HG03196 (cell line): ENCODE measurements at regions not wholly inside any gene's neighbourhood (a gene's known extent, or its start where the extent isn't known, plus 50 kb on each side); places are given as distances from the start of the nearest gene placed in this dataset.
A peak's percentile ranks its signal among the peaks of the same experiment; 100 is the strongest.
"Not testable (repeated sequence)": the region's sequence is repeated elsewhere in the genome, so short reads cannot be mapped to it uniquely, and the experiment has no call there.

ENCODE experiments used
- ATAC-seq: cut with Tn5 transposase; IDR thresholded peaks from one replicate; pipeline ENCODE4 v1.9.1; 2021; ENCODE audit not compliant: unreplicated experiment

- ATAC-seq: not testable (repeated sequence)
Measured at GRCh38 chr12:13518034-13518433, 321.5 kb downstream of the EMP1 start.

DNA sequence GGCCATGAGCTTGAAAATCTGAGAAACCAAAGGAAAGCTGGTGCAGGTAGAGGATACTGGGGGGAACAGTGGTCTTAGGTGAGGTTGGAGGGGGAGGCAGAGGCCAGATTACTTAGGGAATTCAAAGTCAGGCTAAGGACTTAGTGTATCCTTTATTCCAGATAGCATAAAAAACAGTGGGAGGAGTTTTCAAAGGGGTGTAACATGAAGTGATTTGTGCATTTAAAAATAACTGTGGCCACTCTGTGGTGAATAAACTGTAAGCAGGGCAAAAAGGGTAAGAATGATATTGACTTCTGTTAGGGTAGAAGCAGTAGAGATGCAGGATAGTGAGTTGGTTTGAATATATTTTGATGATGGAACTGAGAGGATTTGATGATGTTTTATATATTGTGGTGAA is 313.2 kb downstream of the EMP1 start:
- ATAC-seq: no peak

DNA sequence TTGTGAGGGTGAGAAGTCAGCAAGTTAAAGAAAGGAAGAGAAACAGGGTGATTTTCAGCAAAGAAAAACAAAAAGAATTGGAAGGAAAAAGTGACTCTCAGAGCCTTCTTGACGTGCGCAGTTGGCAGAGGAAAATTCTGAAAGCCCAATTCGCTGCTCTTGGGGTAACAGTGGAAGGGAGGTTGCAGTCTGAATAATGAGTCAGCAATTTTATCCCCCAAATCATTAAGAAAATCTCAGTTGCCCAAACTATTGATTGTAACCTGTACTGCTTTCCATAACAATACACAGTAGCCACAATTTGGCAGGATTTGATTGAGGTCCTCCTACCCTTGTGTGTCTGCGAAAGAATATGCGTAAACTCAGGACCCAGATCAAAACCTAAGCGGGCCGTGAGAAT is 309.1 kb downstream of the EMP1 start:
- no peak for ATAC-seq

DNA sequence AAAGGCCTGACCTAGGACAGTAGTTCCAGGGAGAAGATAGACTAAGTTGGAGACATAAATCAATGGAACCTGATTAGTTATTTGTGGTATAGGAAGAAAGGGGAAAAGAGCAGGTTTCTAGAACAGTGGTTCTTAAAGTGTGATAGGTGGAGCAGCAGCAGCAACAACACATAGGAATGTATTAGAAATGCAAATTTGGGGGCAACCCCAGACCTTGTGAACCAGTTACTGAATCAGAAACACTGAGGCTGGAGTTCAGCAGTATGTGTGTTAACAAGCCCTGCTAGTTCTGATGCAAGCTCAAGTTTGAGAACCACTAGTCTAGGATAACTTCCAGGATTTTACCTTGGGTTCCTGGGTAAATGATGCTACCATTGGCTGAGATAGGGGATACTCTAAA is 308.7 kb downstream of the EMP1 start:
- ATAC-seq: no peak

DNA sequence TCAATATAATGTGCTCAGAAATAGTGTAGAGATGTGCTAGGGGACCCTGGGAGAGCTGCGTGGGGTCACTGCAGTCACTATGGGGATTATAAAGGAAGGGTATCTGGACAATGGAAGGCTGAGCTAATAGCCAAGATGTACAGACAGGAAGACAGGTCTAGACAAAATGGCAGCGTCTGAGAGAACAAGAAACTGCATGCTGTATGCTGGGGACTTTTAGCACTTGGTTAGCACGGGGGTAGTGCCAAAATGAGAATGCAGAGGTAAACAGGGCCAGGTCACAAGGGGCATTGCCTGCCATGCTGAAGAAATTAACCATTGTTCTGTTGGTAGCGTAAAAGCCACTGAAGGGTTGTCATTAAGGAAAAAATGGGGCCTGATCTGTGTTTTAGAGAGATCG is 308.2 kb downstream of the EMP1 start:
- ATAC-seq: no peak

- ATAC-seq: no peak
Measured at GRCh38 chr12:13504074-13504473, 307.5 kb downstream of the EMP1 start.

- ATAC-seq: no peak
Measured at GRCh38 chr12:13503094-13503835, 306.7 kb downstream of the EMP1 start.

GRCh38 chr12:13499008-13499407 is 302.5 kb downstream of the EMP1 start:
- ATAC-seq: no peak

GRCh38 chr12:13496111-13496510 is 299.6 kb downstream of the EMP1 start:
- no peak for ATAC-seq

- no peak for ATAC-seq
Measured at GRCh38 chr12:13489246-13489645, 292.7 kb downstream of the EMP1 start.

DNA sequence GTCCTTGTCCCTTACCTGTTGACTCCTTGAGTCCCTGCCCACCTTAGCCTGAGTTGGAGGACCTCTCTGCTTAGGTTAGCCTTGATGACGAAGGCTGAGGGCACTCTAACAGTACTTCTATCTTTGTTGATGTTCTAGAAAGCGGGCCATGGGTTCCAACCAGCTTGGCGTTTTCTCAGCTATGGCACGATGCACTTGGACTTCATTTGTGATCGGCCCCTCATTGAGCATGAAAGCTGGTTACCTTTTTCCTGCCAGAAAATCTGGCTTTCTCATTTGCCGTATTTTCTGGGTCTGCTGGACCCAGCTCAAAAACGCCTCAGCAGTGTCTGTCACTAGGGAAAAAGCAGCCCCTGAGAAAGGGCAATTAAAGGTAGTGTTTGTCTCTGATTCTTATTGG is 290.8 kb downstream of the EMP1 start:
- no peak for ATAC-seq

- no peak for ATAC-seq
Measured at GRCh38 chr12:13486794-13487193, 290.3 kb downstream of the EMP1 start.

- no peak for ATAC-seq
Measured at GRCh38 chr12:13478650-13479181, 282.2 kb downstream of the EMP1 start.

GRCh38 chr12:13474381-13474780 is 277.9 kb downstream of the EMP1 start:
- no peak for ATAC-seq

GRCh38 chr12:13472690-13473089 is 276.2 kb downstream of the EMP1 start:
- peak; percentile 98 for ATAC-seq

DNA sequence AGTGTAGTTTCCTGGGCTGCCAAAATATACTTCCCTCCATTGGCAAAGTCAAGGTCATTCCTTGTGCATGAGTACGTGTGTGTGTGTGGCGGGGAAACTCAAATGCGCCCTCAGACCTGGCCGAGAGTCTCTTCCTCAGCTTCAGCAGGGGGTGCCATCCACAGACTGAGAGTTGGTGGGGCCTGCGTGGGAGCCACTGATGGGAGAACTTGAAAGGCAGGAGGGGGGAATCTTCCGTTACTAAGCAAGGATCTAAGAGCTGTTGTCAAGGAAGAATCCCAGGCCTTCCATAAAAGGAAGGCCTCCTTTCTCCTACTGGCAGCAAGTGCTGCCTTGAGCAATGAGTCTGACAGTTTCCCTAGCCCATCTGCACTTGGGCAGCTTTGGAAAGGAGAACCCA is 274.9 kb downstream of the EMP1 start:
- no peak for ATAC-seq

GRCh38 chr12:13465635-13466034 is 269.1 kb downstream of the EMP1 start:
- ATAC-seq: no peak

DNA sequence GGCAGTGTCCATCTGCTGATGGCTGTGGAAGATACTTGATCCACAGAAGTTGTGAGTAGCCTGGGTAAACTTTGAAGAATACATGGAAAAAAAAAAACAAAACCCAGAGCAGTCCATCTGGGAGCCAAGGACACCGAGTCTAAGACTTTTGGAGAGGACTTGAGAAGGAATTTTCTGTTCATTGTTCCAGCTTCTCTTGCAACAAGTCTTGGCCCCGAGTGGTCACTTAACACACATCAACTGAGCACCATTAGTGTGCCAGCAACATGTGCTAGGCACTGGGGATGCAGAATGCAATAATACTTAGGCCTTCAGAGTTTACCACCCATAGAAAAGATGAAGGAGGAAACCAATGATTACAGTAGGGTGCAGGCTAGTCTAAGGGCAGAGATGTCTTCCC is 266.7 kb downstream of the EMP1 start:
- ATAC-seq: no peak

DNA sequence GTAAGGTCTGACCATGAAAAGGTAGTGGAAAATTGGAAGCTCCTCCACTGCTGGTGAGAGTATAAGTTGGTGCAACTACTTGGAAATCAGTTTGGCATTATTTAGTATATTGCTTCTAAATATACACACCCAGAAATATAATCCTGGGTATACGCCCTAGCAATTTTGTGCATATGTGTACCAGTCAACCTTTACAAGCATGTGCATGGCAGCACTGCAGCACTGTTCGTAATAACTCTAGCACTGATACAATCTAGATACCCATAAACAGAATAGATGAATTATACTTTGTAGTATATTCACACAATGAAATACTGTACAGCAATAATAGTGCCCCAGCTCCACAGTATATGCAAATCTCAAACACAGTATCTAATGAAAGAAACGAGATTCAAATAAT is 265.9 kb downstream of the EMP1 start:
- no peak for ATAC-seq

DNA sequence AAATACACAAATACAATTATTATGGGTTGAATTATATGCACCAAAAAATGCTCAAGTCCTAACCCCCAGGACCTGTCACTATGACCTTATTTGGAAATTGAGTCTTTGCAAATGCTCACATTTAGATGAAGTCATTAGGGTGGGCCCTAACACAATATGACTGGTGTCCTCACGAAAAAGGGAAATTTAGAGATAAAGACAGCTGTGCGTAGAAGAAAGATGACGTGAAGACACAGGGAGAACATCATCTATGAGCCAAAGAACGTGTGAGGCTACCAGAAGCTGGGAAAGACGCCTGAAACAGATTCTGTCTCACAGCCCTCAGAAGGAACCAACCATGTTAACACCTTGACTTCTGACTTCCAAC is 259.2 kb downstream of the EMP1 start:
- no peak for ATAC-seq

DNA sequence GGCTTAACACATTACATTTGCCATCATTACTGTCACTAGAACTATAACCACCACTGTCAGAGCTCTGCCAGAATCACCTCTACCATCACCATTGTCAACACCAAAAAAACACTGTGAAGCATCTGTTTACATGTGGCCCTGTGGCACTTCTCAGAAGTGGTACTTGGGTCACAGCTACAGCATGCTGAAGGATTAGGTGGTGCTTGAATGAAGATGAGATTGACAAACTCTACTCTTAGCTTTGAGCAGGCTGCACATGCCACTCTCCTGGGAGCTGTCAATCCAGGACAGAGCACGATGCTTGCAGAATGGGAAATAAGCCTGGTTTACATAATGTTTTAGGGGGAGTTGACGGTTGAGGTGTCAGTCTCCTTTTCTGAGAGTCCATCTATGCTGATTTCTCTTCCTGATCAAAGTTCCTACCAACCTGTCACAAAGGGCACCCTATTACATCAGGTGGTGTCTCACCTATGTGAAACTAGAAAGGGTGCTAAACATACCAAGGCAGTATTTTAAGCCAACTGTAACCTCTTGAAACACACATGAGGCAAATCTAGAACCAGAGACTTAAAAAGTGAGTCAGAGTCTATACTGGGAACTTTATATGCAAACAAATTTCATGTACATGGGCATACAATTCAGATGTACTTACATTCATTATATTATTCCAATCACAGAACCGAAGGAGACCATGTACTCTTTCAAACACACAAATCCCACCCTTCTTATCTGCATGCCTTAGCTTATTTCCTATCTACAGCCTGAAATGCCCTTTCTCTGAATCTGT is 258.7 kb downstream of the EMP1 start:
- ATAC-seq: no peak

DNA sequence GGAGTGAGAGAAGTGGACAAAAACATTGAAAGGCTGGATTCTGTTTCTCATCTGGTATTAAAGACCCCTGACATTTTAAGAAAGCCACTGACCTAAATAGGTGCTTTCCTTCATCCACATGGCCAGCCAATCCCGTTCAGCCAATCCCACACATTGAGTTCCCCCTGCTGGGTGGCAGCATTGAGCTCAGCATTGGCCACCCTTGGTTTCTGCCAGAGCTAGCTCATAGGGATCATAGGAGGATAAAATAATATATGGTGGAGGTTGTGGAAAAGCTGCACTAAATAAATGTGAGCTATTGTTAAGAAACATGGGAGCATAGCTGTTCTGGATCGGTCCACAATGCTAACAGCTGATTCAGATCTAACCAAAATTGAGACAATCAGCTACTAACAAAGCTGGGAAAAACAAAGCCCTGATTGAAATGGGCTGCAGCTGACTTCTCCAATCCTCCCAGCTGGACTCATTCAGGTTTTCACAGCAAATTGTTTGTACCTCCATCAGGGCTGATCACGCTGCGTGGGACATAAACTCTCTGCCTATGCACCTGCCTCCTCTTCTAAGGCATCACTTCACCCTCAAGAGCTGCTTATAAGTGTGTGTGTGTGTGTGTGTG is 256.5 kb downstream of the EMP1 start:
- no peak for ATAC-seq
